Activated T-helper 1 cell treated with anti-CD3 and anti-CD28 coated beads, Interleukin-12 subunit alpha, Interleukin-12 subunit beta, Interleukin-2, Interleukin-4 antibody, amounts not matched to agents 30 ng/mL and 10 ng/mL and 1 ng/mL, durations not matched to agents 14 hours and 24 hours and 36 hours (primary cell): ENCODE measurements at regions not wholly inside any gene's neighbourhood (a gene's known extent, or its start where the extent isn't known, plus 50 kb on each side); places are given as distances from the start of the nearest gene placed in this dataset.
"Not testable (repeated sequence)": the region's sequence is repeated elsewhere in the genome, so short reads cannot be mapped to it uniquely, and the experiment has no call there.

Source experiments
- DNase-seq: peaks from one replicate; pipeline ENCODE4 v3.0.0; 2021; ENCODE audit warnings: low spot score
- H3K27ac Mint-ChIP-seq: one replicate; pipeline ENCODE4 v1.8.0; 2021; ENCODE audit warnings: mild to moderate bottlenecking, mixed read lengths
- H3K27me3 Mint-ChIP-seq: one replicate; pipeline ENCODE4 v1.8.0; 2022; ENCODE audit warnings: mild to moderate bottlenecking, moderate library complexity, mixed read lengths; ENCODE audit not compliant: insufficient read depth
- H3K36me3 Mint-ChIP-seq: one replicate; pipeline ENCODE4 v1.8.0; 2021; ENCODE audit warnings: low read depth, mixed read lengths
- H3K4me1 Mint-ChIP-seq: one replicate; pipeline ENCODE4 v1.8.0; 2021; ENCODE audit warnings: low read depth, mixed read lengths
- H3K4me3 Mint-ChIP-seq: one replicate; pipeline ENCODE4 v1.8.0; 2021; ENCODE audit warnings: mild to moderate bottlenecking, moderate library complexity, mixed read lengths
- H3K9me3 Mint-ChIP-seq: one replicate; pipeline ENCODE4 v1.8.0; 2021; ENCODE audit warnings: mixed read lengths
- intact Hi-C: fragments of 100-400 bp; cut with micrococcal nuclease; formaldehyde crosslinking; loops from one replicate; pipeline ENCODE4 v1.15.1; 2024

DNA sequence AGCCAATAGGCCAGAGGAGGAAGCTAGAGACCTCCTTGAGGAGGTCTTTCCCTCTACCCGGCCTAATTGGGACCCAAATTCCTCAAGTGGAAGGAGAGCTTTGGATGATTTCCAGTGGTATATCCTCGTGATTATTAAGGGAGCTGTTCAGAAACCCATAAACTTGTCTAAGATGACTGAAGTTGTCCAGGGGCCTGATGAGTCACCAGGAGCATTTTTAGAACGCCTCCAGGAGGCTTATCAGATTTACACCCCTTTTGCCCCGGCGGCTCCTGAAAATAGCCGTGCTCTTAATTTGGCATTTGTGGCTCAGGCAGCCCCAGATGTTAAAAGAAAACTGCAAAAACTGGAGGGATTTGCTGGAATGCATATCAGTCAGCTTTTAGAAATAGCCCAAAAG, 198.1 kb downstream of the ZNF486 start:
- no peak overlapping the region for H3K27ac Mint-ChIP-seq
- peaks cover 87% of the 10 kb centered on the region for H3K9me3 Mint-ChIP-seq
- intact Hi-C loops: no loop called here
- no peak for DNase-seq
- no peaks in the 10 kb centered on the region for H3K4me1 Mint-ChIP-seq
- no peaks in the 10 kb centered on the region for H3K36me3 Mint-ChIP-seq
- H3K4me3 Mint-ChIP-seq: no peak overlapping the region
- no peaks in the 10 kb centered on the region for H3K27me3 Mint-ChIP-seq

DNA sequence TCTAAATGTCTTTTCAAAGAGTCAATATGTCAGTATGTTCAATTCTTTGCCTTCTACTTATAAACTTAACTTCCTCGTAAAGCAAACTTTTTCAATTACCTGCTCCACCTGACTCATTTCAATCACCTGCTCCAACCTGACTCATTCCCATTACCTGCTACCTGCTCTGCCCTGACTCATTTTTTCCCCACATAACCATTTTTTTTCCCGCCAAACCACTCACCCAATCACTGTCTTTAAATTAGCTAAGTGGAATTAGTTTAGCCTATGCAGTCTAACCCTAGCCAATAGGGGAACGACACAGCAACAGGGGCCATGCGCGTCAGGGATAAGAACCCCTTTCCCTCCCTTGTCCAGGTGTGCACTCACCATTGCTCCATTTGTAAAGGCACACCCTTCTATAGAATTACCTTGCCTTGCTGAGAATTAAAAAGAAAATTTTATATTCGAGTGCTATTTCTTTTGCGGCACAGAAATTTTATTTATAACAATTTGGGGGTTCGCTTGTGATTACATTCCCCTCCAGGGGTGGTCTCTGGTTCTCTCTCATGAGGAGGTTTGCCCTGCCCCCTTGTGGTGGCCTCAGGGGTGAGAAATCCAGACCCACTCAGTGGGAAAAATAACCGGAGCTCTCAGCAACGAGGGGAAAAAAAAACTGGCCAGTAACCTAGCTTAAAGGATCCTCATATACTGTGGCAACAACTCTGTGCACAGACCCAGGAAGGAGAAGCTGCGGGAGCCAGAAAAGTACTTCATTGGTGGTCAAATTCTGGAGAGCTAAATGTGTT, 193.1 kb downstream of the ZNF486 start:
- peaks cover 72% of the 10 kb centered on the region for H3K9me3 Mint-ChIP-seq

DNA sequence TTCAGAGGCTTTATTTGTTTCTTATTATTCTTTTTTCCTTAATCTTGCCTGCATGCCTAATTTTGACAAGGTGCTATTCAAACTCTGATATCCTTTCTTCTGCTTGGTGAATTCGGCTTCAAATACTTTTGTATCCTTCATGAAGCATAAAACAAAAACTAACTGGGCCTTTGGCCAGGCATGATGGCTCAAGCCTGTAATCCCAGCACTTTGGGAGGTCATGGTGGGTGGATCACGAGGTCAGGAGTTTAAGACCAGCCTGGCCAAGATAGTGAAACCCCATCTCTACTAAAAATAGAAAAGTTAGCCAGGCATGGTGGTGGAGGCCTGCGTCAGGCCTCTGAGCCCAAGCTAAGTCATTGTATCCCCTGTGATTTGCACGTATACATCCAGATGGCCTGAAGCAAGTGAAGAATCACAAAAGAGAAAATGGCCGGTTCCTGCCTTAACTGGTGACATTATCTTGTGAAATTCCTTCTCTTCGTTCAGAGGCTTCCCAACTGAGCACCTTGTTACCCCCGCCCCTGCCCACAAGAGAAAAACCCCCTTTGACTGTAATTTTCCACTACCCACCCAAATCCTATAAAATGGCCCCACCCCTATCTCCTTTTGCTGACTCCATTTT, 191.9 kb downstream of the ZNF486 start:
- intact Hi-C loops, DNase-seq, H3K4me3 Mint-ChIP-seq, H3K27me3 Mint-ChIP-seq, H3K36me3 Mint-ChIP-seq, H3K4me1 Mint-ChIP-seq, H3K27ac Mint-ChIP-seq: not testable (repeated sequence)
- H3K9me3 Mint-ChIP-seq: peaks cover 76% of the 10 kb centered on the region

More for the DNA sequence above, 193.1 kb downstream of the ZNF486 start:
- H3K27me3 Mint-ChIP-seq: no peaks in the 10 kb centered on the region
- no peak for DNase-seq
- intact Hi-C loops: no loop called here
- H3K27ac Mint-ChIP-seq: no peak overlapping the region
- no peak overlapping the region for H3K4me3 Mint-ChIP-seq
- no peaks in the 10 kb centered on the region for H3K4me1 Mint-ChIP-seq
- H3K36me3 Mint-ChIP-seq: no peaks in the 10 kb centered on the region

- intact Hi-C loops: no loop called here
- Mint-ChIP-seq H3K27ac (no peak overlapping the region), H3K4me3 (no peak overlapping the region), H3K36me3 (no peaks in the 10 kb centered on the region), H3K4me1 (no peaks in the 10 kb centered on the region), H3K9me3 (peaks cover 65% of the 10 kb centered on the region), H3K27me3 (no peaks in the 10 kb centered on the region)
- no peak for DNase-seq
Observed at GRCh38 chr19:20357921-20358320, 190.9 kb downstream of the ZNF486 start.

DNA sequence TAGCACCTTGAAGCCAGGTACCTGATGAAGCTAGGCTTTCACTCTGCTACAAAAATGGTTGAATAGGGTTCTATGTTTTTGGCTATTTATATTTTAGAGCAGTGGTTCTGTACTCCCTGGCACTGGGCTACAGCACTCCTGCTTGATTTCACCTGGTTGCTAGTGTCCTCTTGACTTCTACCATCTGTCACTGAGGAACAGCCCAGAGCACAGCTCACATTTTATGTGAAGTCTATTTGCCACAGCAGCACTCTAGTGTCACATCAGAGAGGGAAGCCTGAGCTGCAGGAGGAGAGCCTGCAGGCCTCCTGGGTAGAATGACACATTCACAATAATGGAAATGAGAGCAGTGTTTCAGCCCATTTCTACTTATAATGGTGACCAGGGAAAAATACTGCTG, 184.2 kb downstream of the ZNF486 start:
- H3K27me3 Mint-ChIP-seq: no peaks in the 10 kb centered on the region

DNA sequence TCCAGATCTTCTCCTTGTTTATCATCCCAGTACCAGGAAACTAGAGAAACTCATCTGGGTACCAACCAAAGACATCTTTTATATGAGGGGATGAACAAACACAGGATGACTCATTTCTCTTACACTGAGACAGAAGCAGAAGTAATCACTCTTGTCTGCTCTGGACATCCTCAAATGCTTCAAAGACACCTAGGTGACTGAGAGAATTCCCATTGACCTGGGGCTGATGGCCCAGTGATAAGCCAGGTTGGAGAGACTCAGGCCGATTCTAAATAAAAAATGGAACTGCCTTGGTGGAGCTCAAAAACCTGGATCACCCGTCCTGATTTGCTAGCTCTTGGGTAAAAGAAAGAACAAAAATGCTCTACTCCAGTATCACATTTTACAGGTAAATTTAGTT, 182.2 kb downstream of the ZNF486 start:
- Mint-ChIP-seq H3K27ac (no peak overlapping the region), H3K4me3 (no peak overlapping the region), H3K4me1 (no peaks in the 10 kb centered on the region), H3K9me3 (peaks cover 22% of the 10 kb centered on the region), H3K36me3 (no peaks in the 10 kb centered on the region), H3K27me3 (no peaks in the 10 kb centered on the region)
- intact Hi-C loops: no loop called here
- no peak for DNase-seq

More for the DNA sequence above, 184.2 kb downstream of the ZNF486 start:
- Mint-ChIP-seq H3K4me1 (no peaks in the 10 kb centered on the region), H3K9me3 (peaks cover 35% of the 10 kb centered on the region), H3K4me3 (no peak overlapping the region), H3K27ac (no peak overlapping the region), H3K36me3 (no peaks in the 10 kb centered on the region)
- no peak for DNase-seq
- intact Hi-C loops: no loop called here

- intact Hi-C loops: no loop called here
- no peak overlapping the region for H3K27ac Mint-ChIP-seq
- DNase-seq: no peak
- no peak overlapping the region for H3K4me3 Mint-ChIP-seq
- H3K36me3 Mint-ChIP-seq: no peaks in the 10 kb centered on the region
- peaks cover 34% of the 10 kb centered on the region for H3K9me3 Mint-ChIP-seq
- no peaks in the 10 kb centered on the region for H3K27me3 Mint-ChIP-seq
- H3K4me1 Mint-ChIP-seq: no peaks in the 10 kb centered on the region
Observed at GRCh38 chr19:20339444-20339843, 172.4 kb downstream of the ZNF486 start.

GRCh38 chr19:20334760-20335159, 167.7 kb downstream of the ZNF486 start:
- Mint-ChIP-seq H3K4me1 (no peaks in the 10 kb centered on the region), H3K36me3 (no peaks in the 10 kb centered on the region), H3K4me3 (no peak overlapping the region), H3K27ac (no peak overlapping the region), H3K27me3 (no peaks in the 10 kb centered on the region), H3K9me3 (peaks cover 23% of the 10 kb centered on the region)
- no peak for DNase-seq
- intact Hi-C loops: no loop called here

- Mint-ChIP-seq H3K27me3 (no peaks in the 10 kb centered on the region), H3K4me1 (no peaks in the 10 kb centered on the region), H3K36me3 (no peaks in the 10 kb centered on the region), H3K27ac (no peak overlapping the region), H3K4me3 (no peak overlapping the region), H3K9me3 (peaks cover 23% of the 10 kb centered on the region)
- no peak for DNase-seq
- intact Hi-C loops: no loop called here
Observed at GRCh38 chr19:20333508-20333907, 166.5 kb downstream of the ZNF486 start.

DNA sequence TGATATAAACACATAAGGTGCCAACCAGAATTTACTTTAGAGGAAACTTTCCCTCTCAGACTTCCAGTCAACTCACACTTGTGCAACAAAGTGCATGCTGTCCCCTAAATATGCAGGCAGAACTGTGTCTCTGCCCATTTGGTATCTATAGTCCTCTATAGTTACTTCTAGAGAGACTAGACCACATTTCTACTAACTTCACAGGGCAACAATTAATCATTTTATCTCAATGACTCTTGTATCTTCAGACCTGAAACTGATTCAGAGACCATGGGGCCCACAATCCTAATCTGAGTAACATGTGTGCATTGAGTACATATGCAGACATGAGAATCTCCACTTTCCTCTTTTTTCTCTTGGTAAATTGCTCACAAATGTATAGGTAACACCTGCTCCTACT, 158.1 kb downstream of the ZNF486 start:
- Mint-ChIP-seq H3K36me3 (no peaks in the 10 kb centered on the region), H3K27ac (no peak overlapping the region), H3K4me1 (no peaks in the 10 kb centered on the region), H3K27me3 (no peaks in the 10 kb centered on the region), H3K4me3 (no peak overlapping the region), H3K9me3 (peaks cover 38% of the 10 kb centered on the region)
- intact Hi-C loops: no loop called here
- no peak for DNase-seq

DNA sequence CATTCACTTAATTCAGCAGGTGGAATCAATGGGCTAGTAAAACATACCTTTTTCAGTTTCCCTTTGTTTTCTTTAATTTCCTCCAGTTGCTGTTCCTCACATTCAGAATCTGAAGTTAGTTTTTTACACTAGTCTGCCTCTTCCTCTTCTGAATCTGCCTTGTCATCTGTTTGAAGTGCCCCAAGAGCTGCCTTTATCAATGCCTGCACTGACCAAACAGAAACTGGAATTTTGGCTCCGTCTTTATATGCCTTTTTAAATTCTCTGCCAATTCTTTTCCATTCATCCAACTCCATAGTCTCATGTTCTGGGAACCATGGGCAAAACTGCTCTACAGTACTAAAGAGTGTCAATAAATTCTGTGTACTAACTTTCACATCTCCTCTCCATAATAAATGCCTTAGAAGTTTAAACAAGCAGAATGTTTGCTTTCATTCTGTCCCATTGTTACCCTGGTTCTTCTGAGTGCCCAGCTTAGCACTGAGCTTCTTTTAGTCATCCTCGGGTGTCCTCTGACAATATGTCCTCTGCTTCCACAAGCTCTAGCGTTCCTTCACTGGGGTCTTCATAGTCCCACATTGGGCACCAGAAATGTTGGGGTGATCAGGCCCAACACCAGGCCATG, 154.2 kb downstream of the ZNF486 start:
- DNase-seq: no peak
- peaks cover 39% of the 10 kb centered on the region for H3K9me3 Mint-ChIP-seq
- H3K36me3 Mint-ChIP-seq: no peaks in the 10 kb centered on the region
- intact Hi-C loops: no loop called here
- H3K27ac Mint-ChIP-seq: no peak overlapping the region
- no peaks in the 10 kb centered on the region for H3K27me3 Mint-ChIP-seq
- no peaks in the 10 kb centered on the region for H3K4me1 Mint-ChIP-seq
- H3K4me3 Mint-ChIP-seq: no peak overlapping the region

DNA sequence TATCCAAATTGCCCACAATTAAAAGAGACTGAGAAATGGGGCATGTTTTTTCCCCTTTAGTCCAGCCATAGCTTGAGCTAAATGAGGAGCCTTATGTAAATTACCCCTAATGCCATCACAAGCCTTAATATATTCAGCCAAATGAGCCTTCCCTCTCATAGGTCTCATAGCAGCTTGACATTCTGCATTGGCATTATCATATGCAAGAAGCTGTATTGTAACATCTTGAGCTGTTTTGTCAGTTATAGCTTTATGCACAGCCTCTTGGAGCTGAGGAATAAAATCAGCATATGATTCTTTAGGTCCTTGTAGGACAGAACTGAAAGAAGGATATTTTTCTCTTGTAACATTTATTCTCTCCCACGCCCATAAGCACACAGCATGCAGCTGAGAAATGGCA, 153.2 kb downstream of the ZNF486 start:
- H3K9me3 Mint-ChIP-seq: peaks cover 36% of the 10 kb centered on the region
- H3K4me3 Mint-ChIP-seq: no peak overlapping the region
- intact Hi-C loops: no loop called here
- no peaks in the 10 kb centered on the region for H3K4me1 Mint-ChIP-seq
- no peaks in the 10 kb centered on the region for H3K36me3 Mint-ChIP-seq
- no peaks in the 10 kb centered on the region for H3K27me3 Mint-ChIP-seq
- DNase-seq: no peak
- no peak overlapping the region for H3K27ac Mint-ChIP-seq

GRCh38 chr19:20318616-20319015, 151.6 kb downstream of the ZNF486 start:
- H3K36me3 Mint-ChIP-seq: no peaks in the 10 kb centered on the region
- intact Hi-C loops: no loop called here
- peaks cover 37% of the 10 kb centered on the region for H3K9me3 Mint-ChIP-seq
- no peak for DNase-seq
- H3K4me1 Mint-ChIP-seq: no peaks in the 10 kb centered on the region
- no peaks in the 10 kb centered on the region for H3K27me3 Mint-ChIP-seq
- H3K27ac Mint-ChIP-seq: no peak overlapping the region
- no peak overlapping the region for H3K4me3 Mint-ChIP-seq
